Activated CD4-positive, alpha-beta T cell treated with anti-CD3 and anti-CD28 coated beads for 1 hour (primary cell): ENCODE measurements at regions not wholly inside any gene's neighbourhood (a gene's known extent, or its start where the extent isn't known, plus 50 kb on each side); places are given as distances from the start of the nearest gene placed in this dataset.
"Not testable (repeated sequence)": the region's sequence is repeated elsewhere in the genome, so short reads cannot be mapped to it uniquely, and the experiment has no call there.

Experiments used
- DNase-seq: peaks from one replicate; pipeline ENCODE4 v3.0.0-alpha.2; 2020

GRCh38 chr16:86078711-86079110 lies 179.7 kb downstream of the IRF8 start:
- DNase-seq = not testable (repeated sequence)

DNA sequence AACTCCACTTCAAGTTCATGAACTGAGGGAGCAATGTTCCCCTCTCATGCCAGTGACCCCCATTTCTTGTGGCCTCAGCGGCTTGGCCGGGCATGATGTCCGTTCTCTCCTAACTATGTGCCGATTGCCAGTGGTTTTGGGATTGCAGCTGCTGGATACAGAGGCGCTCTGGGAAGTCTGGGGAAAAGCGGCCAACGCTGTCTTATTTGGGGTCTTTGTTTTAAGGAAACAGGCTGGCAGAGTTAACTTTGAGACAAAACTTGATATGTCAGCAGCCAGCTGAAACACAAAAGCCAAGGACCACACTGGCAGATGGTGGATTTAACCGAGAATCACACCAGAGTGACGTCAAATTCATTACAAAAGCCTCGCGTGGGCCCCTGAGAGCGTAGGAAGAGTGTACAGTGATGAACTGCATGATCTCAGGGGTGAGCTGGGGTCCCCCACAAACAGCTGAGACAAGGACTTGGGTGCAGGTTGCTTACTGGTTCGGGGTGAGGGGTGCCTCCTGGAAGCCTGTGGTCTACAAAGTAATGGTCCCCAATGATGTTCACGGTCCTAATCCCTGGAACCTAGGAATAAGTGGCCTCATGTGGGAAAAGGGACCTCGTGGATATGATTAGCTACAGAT lies 180.4 kb downstream of the IRF8 start:
- no peak for DNase-seq

- DNase-seq = no peak
Observed at GRCh38 chr16:86080131-86080875, 181.3 kb downstream of the IRF8 start.

GRCh38 chr16:86080982-86081381 lies 182.0 kb downstream of the IRF8 start:
- DNase-seq = no peak

DNA sequence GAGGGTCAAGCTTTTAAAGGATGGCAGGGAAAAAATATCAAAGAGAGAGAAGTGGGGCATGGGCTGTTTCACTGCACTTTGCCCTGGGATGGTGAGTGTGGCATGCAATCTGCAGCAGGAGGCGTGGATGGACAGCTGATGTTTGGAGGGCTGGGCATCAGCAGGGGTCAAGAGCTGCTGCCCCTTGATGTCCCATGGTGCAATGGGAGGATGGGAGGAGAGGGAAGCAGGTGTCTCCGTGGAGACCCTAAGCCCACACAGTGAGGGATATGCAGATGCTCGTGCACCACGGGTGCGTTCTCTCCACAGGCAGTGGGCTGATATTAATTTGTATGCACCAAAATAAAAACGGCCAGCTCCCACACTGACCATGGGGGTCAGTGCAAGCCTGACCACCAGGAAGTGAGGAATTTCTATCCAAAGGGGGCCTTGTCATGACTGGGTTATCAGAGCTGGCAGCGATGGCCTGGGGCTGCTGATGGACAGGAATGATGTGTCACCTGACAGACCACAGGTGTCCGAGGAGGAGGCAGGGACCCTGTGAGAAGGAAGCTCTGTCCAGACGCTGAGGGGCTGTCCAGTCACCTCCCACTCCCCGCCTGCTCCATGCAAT lies 183.6 kb downstream of the IRF8 start:
- no peak for DNase-seq

- no peak for DNase-seq
Observed at GRCh38 chr16:86083382-86084002, 184.5 kb downstream of the IRF8 start.

DNA sequence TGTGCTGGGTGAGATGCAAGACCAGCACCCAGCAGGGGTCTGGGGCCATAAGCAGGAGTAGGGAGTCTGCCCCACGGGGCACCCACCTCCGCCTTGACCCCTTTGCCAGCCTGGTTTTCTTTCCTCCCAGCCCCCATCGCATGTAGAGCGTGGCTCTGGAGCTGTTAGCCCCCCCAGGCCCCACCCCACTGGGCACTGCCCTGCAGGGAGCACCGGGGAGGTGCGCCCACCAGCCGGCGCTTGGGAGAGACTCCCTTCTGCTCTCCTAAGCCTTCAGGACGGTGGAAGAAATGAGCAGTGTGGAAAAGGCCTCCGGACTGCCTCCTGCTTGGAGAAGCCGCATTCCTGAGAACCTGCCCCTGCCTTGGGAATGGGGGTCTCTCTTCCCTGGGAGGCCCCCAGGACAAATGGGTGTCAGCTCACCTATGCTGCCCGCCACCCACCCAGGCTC lies 186.2 kb downstream of the IRF8 start:
- no peak for DNase-seq

- DNase-seq = no peak
Observed at GRCh38 chr16:86085795-86086194, 186.8 kb downstream of the IRF8 start.

DNA sequence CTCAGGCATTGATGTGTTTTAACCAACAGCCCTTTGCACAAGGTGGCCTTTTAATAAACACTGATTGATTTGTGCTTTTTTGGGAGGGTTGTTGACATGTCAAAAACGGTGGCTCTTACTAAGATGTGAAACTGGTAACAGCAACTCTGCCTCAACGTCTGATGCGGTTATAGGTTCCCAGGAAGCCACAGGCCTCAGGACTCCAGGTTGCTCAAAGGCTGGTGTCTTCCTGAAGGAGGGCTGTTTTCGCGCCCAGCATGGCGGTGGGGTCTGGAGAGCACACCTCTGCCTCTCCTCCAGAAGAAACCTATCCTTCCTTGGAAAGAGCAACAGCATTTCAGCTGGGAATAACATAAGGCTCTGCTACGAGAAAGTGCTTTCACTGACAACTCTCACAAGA lies 187.5 kb downstream of the IRF8 start:
- DNase-seq = no peak

GRCh38 chr16:86087011-86087895 lies 188.3 kb downstream of the IRF8 start:
- no peak for DNase-seq

DNA sequence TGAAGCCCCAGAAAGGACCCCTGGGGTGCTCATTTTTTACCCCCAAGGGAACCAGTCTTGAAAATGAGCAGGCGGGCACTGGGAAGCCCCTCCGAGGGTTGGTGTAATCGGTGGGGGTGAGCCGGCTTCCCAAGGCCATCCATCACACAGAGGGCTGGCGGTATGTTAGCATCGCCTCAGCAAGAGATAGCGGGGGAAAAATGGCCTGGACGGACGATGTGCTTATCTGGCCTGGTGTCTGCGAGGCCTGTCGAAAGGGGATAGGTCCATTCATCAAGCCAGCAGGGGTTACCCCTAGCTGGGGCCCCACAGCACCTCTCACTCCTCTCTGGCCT lies 188.9 kb downstream of the IRF8 start:
- DNase-seq = no peak

GRCh38 chr16:86088287-86088686 lies 189.3 kb downstream of the IRF8 start:
- no peak for DNase-seq

- DNase-seq = no peak
Observed at GRCh38 chr16:86088816-86089215, 189.9 kb downstream of the IRF8 start.

DNA sequence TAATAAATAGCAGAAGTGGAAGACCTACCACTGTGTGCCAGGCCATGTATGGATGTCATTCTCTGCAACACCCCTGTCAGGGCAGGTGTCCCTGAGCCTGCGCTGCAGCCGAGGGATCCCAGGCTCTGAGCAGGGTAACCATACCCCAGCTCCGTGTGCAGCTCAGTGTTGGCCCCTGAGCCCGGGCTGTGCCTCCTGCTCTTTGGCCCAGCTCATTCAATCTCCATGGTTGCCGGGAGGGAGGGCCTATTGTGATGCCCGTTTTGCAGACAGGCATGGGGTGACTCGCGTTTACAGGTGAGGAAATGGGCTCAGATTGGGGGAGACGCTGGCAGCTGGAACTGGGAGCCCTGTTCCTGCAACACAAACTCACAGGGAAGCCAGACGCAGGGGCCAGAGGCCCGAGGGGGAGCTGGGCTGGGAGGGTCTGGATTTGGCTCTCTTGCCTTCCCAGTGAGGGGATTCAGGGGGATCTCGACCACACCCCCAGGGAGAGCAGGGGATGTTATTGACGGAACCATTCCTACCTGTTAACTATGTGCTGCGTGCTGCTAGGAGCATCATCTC lies 190.5 kb downstream of the IRF8 start:
- no peak for DNase-seq

DNA sequence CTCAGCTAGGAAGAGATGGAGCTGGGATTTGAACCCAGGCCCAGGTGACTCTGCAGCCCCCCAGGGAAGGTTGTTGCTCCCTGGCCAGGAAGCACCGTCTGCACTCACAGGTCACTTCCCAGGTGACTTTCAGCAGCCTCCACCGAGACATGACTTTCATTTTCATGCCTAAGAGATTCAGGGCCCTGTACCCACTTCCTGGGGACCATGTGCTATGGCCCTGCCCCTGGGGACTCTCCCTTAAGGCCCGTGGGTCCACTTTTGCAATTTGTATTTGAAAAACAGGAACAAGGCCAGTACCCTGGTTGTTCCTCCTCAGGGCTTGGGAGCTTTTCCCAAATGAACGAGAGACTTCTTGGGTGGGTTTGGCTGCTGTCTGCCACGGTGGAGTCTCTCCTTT lies 191.0 kb downstream of the IRF8 start:
- DNase-seq = no peak

- no peak for DNase-seq
Observed at GRCh38 chr16:86090461-86091170, 191.7 kb downstream of the IRF8 start.

DNA sequence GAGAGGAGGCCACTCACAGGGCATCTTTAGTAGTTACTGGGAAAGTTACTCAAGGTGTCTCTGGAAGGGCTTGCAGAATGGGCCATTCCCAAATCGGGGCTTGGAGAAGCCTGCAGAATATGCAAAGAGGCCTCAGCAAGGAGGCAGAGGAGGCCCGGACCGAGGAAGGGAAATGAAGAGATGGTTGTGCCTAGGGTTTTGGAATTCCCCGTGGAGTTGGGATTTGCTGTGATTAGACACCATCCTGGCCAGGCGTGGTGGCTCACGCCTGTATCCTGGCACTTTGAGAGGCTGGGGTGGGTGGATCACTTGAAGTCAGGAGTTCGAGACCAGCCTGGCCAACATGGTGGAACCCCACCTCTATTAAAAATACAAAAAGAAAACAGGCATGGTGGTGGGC lies 193.0 kb downstream of the IRF8 start:
- no peak for DNase-seq

- no peak for DNase-seq
Observed at GRCh38 chr16:86092586-86093480, 193.9 kb downstream of the IRF8 start.

DNA sequence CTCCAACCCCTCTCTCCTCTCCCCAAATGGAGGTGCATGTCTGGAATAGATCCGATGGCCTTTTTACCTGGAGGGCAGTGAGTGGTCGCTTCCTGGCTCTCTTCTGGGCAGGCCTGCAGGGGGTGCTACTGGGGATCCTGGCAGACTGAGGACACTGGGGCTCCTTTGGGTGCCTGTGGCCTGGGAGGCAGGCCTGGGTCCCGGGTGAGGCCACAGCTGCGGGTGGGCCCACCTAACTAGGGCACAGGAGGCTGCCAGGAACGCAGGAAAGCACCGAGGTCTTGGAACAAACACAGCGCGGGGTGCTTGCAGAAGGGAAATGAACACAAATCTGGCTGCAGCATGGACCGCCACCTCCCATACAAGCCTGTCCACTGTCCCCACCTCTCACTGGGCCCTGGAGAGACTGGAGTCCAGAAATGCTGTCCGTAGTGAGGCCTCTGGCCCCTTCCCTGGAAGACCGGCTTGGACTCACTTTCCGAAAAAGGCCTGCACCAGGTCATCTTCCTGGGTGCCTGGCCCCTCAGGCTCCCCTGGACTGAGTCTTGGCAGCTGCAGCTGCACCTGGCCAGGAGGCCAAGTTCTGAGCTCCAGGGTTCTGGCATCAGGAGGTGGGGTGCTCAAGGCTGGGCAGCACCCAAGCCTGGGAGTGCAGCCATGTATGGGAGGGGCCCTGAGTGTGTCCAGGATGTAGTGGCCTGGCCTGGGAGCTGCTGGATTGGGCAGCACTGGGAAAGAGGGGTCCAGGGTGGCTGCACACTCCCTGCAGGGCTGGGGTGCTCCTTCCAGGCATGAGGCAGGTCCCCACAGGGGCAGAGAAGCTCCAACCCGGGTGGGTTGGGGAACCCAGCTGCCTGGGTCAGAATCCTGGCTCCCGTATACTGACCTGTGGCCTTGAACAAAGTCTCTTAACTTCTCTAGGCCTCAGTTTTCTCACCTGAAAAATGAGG lies 195.1 kb downstream of the IRF8 start:
- DNase-seq = no peak
